ENCODE measurements at regions not wholly inside any gene's neighbourhood (a gene's known extent, or its start where the extent isn't known, plus 50 kb on each side); places are given as distances from the start of the nearest gene placed in this dataset.

DNA sequence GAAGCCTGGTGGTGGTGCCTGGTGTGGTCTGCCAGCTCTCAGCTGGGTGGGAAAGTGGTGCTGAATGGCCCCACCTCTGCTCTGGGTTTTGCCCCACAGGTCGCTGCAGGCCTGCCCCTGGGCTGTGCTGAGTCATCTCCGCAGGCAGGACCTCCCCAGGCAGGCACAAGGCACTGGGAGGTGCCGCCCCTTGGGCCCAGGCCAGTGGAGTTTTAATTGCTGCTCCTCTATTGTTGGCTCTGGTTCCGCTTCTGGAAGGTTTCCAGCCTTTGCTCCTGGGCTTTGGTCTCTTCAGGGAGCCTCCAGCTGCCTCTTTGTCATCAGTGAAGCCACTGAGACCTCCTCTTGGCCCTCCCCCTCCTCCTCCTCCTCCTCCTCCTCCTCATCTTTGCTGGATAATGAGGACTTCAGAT lies 180.3 kb upstream of the GRB10 start:
- peak; percentile 77 for DNase-seq (ENCODE audit: low read depth, low spot score)

DNA sequence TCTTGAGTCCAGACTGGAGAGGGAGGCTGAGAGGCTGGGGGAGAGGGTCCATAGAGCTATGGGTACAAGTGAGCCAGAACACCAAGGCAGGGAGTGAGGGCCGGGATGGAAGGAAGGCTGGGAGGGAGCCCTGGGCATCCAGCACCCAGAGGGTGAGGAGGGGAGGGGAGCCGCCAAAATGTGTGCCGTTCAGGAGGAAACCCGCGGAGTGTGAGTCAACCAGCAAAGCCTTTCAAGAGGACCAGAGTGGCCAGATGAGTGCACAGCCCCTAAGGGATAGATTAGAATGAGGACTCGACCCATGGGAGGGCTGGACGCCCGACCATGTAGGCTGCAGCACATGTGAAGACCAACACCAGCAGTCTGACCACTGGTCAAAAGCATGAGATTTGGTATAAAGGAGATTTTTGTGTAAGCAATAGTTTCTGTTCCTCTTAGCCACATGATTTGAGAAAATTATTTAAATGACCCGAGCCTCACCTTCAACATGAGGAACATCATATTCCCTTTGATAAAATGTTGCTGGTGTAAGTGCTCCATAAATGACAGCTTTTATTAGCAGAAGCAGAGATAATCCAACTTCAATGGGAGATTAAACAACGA lies 179.7 kb upstream of the GRB10 start:
- no peak for DNase-seq (ENCODE audit: low read depth, low spot score)

DNA sequence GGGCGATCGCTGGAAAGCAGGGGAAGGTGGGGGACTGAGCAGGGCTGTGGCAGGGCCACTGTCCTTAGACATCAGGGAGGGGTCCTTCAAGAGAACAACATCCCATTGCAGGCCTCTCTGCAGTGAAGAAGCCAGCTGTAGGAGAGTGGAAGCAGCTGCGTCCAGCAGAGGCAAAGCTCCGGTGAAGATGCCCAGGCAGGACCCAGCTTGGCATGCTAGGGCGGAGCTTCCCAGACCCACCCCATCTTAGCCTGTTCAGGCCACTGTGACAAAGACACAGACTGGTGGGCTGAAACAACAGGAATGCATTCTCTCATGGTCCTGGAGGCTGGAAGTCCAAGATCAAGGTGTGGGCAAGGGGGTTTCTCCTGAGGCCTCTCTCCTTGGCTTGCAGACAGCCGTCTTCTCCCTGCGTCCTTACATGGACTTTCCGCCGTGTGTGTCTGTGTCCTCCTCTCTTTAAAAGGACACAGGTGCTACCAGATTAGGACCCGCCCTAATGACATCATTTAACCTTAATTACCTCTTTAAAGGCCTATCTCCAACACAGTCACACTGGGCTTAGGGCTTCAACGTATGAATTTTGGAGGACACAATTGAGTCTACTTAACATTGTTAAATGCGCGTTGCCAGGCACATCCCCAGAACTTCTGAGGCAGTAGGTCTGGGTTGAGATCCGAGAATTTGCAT lies 178.1 kb upstream of the GRB10 start:
- DNase-seq (ENCODE audit: low read depth, low spot score) = no peak

DNA sequence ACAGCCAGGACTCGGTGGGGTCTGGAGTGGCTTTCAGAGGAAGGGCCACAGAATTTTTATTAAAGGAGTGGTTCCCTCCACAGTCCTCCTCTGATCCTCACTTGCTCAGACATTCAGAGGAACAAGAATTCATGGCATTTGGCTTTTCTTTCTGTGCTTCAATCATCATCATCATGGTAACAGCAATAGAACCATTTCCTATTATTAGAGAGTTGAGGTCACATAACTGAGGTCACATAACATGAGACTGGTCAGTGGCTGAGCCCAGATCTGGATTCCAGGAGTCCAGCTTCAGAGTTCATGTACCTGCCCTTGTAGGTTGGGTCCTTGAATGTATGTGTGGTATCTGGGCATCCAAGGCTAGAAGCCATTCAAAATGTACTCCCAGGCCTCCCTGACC lies 177.3 kb upstream of the GRB10 start:
- no peak for DNase-seq (ENCODE audit: low read depth, low spot score)

DNA sequence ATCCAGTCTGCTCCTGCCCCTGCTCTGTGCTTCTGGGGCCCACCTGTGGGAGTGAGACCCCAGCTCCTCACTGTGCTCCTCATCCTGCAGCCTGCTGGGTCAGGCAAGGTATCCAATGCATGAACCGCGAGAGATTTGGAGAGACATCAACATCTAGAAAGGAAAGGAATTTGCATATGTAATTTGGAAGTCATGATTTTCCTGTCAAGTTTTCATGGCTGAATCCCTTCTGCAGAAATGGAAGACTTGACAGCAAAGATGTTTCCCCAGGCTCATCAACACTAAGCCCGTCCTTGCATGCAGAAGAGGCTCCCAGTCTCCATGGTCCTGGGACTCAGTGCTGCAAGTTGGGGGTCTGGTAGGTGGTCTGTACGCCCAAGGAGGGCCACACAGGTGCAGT lies 176.9 kb upstream of the GRB10 start:
- no peak for DNase-seq (ENCODE audit: low read depth, low spot score)

DNA sequence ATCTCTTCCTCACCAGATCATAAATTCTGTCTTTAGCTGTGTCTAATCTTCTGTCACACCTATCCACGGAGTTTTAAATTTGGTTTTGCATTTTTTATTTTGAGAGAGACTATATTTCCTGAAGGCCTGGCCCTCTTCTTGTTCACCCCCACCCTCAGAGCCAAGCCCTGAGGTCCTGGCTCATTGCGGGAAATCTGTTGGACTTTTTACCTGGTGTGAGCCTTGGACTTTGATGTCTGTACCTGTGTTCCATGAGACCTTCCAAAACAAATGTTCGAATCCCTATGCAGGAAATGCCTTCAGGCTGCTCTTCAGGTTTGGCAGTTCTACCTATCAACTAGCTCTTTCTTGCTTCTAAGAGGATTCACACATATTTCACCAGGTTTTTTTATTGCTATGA lies 175.2 kb upstream of the GRB10 start:
- no peak for DNase-seq (ENCODE audit: low read depth, low spot score)

DNA sequence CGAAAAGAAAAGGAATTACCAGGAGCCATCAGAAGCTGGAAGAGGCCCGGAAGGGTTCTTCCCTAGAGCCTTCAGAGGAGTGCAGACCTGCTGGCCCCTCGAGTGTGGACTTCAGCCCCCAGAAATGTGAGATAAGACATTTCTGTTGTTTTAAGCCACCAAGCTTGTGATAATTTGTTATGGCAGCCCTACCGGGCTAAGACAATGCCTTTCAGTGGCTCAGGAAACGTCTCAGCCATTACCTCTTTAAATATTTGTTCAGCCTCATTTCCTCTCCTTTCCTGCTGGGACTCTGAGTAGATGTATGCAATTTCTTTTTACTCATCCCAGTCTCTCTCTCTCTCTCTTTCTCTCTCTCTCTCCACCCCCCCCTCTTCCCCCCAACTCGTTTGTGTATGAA lies 174.7 kb upstream of the GRB10 start:
- DNase-seq (ENCODE audit: low read depth, low spot score) = no peak

DNA sequence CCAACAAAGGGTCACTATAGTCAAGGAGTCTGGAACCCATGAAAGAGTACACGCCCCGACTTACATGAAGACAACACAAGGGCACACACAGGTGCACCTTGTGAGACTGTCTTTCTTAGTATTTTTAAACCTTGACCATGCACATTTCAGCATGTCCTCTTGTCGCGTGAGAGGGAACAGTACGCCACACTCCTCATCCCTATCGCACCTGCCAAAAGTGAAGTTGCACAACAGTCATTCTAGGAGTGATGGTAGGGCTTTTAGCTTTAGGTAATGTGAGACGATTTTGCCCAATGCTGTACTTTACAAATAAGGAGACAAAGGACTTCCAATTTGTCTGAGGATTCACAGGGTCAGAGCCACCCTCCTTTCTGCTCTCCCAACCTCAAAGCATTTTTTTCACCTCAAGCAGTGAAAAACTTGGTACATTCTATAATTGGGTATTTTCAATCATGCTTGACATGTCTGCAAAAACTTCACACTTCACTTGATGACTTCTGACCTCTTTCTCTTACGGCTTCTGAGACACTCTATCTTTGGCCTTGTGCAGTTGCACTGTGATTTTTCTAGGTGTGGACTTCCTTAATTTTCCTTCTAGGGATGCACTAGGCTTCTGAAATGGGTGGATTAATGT lies 173.9 kb upstream of the GRB10 start:
- no peak for DNase-seq (ENCODE audit: low read depth, low spot score)

DNA sequence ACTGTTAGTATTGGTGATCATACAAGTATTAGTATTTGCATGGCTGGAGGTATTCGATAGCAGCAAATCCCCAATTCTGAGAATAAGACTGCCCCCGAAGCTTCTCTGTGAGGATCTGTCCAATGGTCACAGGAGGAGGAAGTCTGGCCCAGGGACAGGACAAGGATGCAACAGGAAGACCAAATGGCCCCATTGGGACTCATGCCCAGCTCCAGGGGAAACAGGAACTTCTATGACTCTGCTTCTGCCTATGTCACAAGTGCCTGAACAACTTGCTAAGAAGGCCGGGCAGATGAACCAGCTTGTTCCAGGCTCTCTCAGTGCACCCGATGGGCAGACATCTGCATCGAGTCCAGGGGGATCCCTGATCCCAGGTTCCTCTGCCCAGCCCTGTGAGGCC lies 172.0 kb upstream of the GRB10 start:
- no peak for DNase-seq (ENCODE audit: low read depth, low spot score)

DNA sequence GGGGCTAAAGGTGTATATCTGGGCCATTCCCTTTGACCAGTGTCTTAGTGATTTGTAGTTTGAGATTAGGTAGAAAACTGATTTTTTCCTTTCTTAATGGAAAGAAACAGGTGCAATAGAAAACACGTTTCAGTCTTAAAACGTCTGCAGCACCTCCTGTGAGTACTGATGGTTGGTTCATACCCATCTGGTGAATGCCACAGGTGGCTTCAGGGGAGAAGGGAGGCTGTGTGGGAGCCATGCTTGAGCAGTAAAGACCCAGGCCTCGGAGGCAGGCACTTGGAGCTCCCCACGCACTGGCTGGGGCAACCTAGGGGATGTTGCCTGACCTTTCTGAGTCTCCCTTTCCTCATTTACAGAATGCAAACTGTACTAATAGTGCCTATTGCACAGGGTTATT lies 171.5 kb upstream of the GRB10 start:
- DNase-seq (ENCODE audit: low read depth, low spot score) = no peak

DNA sequence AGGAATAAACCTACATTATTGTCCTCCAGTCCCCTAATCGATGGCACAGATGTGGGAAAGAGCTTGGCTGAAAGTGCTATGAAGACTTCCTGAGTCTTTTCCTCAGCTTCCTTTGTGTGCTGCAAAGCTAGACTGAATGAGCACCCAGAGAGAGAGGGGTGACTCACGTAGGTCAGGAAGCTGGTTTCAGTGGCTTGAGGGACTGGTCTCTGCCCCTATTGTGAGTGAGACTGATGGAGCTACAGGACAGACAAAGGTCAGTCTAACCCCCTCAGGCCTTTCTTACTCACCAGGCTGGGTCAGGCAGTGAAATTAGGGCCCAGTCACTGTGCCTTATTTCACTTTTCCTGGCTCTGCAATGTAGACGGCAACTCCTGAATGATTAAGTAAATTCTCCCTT lies 171.1 kb upstream of the GRB10 start:
- peak; percentile 76 for DNase-seq (ENCODE audit: low read depth, low spot score)

DNA sequence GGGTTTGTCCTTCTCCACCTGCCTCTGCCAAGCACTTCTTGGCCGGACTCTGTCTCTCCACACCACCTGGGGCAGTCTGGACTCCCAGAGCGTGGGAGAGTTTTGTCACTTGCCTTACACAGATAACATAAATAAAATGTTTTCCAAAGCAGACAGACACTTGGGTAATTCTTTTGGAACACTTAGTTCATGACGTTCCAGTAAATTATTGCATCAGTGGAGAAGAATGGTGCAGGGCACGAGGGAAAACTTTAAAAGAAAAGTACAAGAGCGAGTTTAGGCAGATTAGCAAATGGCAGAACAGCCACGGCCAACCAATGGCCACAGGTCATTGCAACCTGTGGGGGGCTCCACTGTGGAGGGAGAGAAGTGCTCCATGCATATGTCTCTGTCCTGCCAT lies 170.6 kb upstream of the GRB10 start:
- DNase-seq (ENCODE audit: low read depth, low spot score) = no peak

DNA sequence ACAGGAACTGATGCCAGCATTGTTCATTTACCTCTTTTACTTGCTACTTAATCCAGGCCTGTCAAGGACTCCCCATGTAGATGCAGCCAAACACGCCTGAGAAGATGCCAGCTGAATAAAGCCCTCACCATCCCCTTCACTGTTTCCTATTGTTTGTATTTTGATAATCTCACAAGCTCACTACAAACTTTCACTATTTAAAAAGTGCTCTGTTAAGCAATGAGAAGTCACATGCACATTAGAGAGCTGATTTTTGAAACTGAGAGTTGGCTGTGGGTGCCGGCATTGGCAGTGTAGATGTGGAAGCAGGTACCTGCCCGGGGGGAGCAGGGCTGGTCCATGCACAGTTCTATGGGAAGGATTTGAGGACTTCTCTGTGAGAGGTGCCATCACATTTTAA lies 169.8 kb upstream of the GRB10 start:
- DNase-seq (ENCODE audit: low read depth, low spot score) = no peak

DNA sequence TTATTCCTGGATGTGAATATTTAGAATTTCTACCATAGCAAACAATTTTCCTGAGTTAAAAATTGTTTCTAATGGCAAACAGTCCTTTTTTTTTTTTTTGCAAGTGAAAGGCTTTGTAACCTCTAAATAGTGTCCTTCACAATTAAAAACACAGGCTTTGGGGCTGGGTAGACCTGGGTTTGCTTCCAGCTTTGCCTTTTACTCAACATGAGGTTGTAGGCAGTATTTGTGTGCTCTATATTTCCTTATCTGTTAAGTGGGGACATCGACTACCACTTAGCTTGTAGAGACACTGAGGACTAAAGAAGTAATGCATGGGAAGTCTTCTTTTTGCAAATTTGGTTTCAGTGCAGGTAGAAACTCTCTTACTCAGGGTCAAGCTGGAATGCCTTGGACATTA lies 169.4 kb upstream of the GRB10 start:
- no peak for DNase-seq (ENCODE audit: low read depth, low spot score)

DNA sequence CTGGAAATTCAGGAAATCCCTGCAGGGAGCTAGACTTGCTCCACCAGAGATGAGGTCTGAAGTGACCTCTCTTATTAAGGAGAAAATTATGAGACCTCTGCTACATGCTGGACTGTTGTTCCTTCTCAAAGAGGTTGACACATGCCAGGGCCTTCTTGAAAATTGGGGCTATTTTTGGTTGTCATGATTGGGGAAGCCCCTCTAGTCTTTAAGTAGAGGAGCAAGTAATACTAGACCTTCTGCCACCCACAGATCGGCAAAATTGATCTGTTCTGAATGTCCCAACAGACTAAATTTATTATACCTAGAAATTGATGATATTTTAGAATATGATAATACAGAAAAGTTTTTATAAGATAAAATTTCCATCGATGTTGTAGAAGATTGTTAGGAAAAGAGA lies 160.8 kb upstream of the GRB10 start:
- DNase-seq (ENCODE audit: low read depth, low spot score) = no peak

DNA sequence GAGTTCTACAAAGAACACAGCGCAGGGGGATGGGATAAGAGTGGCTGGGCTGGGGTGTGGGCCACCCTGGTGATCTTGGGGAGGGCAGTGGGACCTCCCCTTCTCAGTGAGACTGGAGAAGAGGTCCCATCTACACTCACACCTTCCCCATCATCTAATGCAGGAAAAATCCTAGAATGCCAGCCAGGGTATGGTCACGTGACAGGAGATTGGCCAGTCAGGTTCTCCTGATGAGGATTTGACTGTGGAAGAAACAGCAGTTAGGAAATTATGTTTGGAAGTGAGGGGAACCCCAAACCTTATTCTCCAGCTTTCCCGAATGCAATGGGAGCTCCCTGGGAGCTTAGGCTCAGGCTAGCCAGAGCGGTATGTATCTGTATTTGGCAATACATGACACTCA lies 158.8 kb upstream of the GRB10 start:
- no peak for DNase-seq (ENCODE audit: low read depth, low spot score)

DNA sequence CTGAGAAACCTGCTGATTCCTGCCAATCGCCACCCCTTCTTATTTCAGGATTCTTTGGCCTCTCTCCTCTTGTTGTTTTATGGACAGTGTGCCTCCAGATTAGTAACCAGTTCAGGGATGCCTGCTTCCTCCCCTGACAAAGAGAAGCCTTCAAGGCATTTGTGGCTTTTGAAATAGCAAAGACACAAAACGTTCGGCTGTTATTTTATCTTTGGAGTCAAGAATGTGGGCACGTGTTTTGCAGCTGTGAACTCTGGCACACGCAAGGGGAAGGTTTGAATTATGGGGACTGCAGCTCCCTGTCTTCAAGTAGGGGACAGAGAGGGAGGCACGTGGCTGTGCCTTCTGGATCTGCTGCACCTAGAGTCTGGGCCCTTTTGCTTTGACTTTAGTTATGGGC lies 157.9 kb upstream of the GRB10 start:
- no peak for DNase-seq (ENCODE audit: low read depth, low spot score)

DNA sequence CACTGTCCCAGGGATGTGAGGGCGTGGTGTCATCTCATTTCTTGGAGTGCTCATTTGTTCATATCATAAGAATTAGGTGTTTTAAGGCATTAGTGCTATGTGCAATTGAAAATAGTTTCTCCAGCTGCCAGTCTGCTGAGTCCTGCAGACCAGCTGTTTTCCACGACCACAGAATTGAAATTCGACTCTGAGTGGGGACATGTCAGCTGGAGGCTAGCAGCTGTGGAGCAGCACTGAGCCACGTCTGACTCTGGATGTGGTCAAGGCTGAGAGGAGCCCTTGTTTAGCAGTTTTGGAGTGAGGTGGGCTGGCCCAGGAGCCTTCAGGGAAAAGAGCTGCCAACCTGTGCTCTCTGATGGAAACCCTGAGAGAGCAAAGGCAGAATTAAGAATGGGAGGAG lies 156.3 kb upstream of the GRB10 start:
- DNase-seq (ENCODE audit: low read depth, low spot score) = no peak

DNA sequence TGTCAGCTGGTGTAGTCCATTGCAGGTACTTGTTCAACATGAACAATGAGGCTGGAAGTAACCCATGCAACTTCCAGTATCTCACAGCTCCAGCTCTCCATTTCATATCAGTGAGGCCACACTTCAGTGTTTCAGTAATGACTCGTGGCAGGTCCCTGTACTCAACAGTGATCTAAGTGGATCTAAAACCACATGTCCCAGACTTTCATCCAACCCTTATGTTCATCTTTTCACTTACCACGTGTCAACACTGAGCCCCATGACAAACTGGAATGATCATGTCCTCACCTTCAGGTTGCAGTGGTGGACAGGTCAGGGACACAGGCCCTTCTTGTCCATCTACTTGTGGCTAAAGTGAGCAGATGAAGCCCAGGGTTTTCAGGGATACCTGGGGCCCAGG lies 155.0 kb upstream of the GRB10 start:
- no peak for DNase-seq (ENCODE audit: low read depth, low spot score)

DNA sequence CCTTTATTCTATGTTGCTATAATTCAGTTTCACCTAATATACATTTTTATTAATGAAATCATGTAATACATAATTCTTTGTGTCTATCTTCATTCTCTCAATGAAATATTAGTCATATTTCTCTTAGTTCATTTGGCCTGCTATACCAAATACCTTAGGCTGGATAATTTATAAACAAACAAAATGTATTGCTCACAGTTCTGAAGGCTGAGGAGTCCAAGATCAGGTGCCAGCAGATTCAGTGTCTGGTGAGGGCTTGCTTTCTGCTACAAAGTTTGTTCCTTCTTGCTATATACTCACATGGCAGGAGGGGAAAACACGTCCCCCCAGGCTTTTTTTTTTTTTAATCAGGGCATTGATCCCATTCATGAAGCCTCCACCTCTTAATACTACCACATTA lies 143.4 kb upstream of the GRB10 start:
- no peak for DNase-seq (ENCODE audit: low read depth, low spot score)

DNA sequence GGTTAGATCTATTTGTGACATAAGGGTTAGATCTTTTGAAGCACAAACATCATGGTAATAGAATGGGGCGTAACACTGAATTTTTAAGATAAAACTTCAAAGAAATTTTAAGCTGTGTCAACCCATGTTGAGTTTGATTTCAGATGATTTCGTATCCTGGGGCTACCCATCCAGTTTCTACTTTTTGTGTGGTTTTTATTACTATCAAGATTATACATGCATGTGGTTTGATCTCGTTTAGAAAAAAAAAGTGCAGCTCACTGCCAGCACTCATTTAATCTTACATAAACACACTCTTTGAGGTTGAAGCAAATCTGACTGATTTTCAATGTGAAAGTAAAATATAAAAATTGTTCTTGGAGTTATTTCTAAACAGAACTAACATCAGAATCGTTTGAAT lies 140.8 kb upstream of the GRB10 start:
- no peak for DNase-seq (ENCODE audit: low read depth, low spot score)

DNA sequence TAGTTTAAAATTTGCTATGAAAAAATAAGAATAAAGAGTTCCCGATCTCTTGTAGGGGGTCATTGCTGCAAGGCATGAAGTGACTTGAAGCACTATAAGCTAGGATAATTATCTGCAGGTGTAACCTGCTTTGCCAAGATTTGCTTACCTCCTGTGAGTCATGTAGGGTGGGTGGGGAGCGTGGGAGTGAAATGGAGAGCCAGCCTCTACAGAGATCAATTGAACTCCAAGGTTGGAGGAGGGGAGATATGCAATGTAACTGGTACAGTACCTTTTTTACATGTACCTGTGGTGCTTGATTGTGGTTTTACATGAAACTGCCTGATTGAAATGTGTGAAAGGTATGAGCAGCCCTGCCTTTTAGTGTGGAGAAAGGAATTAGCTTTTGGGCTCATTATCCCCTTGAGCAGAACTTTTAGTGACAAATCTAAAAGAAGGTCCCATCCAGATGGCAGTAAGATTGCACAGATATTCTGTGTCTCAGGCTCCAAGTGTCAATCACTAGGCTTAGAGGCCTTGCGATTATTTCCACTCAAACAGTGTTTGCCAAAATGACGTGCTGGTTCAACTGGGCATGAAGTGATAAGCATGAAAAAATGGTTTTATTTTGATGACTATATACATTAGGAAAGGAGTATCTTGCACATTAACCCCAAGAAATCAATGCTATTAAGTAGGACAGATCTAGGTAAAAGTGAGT lies 138.6 kb upstream of the GRB10 start:
- no peak for DNase-seq (ENCODE audit: low read depth, low spot score)
